ENCODE measurements at regions not wholly inside any gene's neighbourhood (a gene's known extent, or its start where the extent isn't known, plus 50 kb on each side); places are given as distances from the start of the nearest gene placed in this dataset.

DNA sequence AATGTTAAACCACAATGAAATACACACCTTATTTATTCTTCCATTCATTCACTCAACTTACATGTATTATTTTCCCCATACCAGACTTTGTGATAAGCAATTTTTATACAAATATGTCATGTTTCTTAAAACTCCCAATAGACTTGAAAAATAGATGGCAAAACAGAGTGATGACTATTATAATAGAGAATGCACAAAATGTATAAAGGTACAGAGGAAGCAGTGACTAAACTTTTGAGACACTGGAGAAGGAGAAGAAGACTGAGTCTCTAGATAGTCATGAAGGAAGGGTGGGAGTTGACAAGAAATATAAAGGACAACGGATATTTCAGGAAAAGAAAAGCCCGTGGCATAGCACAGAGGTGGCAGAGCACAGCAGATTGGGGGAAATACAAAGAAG is 198.1 kb upstream of the SLC39A10 start:
- no peak for TF ChIP-seq CTCF (IDR thresholded peaks at IDR 0.05; ENCODE audit: insufficient read depth, low read depth, low read length)
- no peak overlapping the region for H3K4me3 ChIP-seq (ENCODE audit: low read depth, low read length)
- DNase-seq (ENCODE audit: low read depth): no peak

GRCh38 chr2:195457873-195458272 is 199.2 kb upstream of the SLC39A10 start:
- H3K4me3 ChIP-seq (ENCODE audit: low read depth, low read length): no peak overlapping the region
- DNase-seq (ENCODE audit: low read depth): no peak
- no peak for TF ChIP-seq CTCF (IDR thresholded peaks at IDR 0.05; ENCODE audit: insufficient read depth, low read depth, low read length)

DNA sequence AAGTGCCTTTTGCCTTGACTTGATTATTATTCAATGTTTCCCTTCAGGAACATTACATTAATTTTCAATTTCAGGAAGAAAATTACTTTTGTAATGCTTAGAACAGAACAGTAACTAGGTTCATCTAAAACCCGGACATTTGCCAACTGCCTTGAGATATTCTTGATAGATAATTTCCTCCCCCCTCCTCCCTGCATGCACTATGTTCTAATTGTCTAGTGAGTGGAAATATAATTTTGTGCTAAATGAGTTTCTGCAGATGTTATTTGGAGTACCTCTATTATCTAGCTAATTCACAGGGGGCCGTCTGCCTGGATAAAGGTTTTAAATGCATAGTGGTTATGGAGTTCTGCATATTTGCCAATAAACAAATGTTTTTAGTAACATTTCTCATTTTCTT is 200.3 kb upstream of the SLC39A10 start:
- no peak overlapping the region for H3K4me3 ChIP-seq (ENCODE audit: low read depth, low read length)
- DNase-seq (ENCODE audit: low read depth): no peak
- TF ChIP-seq CTCF (IDR thresholded peaks at IDR 0.05; ENCODE audit: insufficient read depth, low read depth, low read length): no peak

- H3K4me3 ChIP-seq (ENCODE audit: low read depth, low read length): no peak overlapping the region
- no peak for TF ChIP-seq CTCF (IDR thresholded peaks at IDR 0.05; ENCODE audit: insufficient read depth, low read depth, low read length)
- DNase-seq (ENCODE audit: low read depth): no peak
These were observed 205.9 kb upstream of the SLC39A10 start for GRCh38 chr2:195451160-195451559.

DNA sequence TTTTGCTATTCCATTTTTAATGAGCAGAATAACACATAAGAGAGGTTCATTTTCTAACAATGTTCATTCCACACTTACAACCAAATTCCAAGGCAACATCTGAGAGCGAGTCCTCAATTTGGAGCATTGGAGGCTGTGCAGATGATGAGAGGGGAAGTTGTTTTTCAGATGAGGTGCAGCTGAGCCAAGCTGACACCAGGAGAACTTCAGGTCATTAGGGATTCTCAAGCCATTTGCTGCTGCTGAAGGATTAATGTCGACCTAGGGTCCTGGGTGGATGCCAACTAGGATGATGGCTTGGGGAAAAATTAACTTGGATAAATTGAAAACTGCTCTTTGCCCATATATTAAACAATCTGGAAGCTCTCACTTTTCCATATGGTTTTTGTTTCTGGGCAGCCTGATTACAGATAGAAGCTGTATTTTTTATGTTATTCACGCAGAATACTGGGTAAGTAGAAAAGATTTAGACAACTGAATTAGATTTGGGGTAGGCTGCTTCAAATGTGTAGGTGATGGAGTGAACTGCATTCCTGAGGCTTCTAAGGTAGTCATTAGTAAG is 206.4 kb upstream of the SLC39A10 start:
- no peak for TF ChIP-seq CTCF (IDR thresholded peaks at IDR 0.05; ENCODE audit: insufficient read depth, low read depth, low read length)
- DNase-seq (ENCODE audit: low read depth): no peak

GRCh38 chr2:195447323-195447975 is 209.6 kb upstream of the SLC39A10 start:
- TF ChIP-seq CTCF (IDR thresholded peaks at IDR 0.05; ENCODE audit: insufficient read depth, low read depth, low read length): no peak
- no peak for DNase-seq (ENCODE audit: low read depth)
- H3K4me3 ChIP-seq (ENCODE audit: low read depth, low read length): no peak overlapping the region

More for the DNA sequence above, 206.4 kb upstream of the SLC39A10 start:
- no peak overlapping the region for H3K4me3 ChIP-seq (ENCODE audit: low read depth, low read length)

DNA sequence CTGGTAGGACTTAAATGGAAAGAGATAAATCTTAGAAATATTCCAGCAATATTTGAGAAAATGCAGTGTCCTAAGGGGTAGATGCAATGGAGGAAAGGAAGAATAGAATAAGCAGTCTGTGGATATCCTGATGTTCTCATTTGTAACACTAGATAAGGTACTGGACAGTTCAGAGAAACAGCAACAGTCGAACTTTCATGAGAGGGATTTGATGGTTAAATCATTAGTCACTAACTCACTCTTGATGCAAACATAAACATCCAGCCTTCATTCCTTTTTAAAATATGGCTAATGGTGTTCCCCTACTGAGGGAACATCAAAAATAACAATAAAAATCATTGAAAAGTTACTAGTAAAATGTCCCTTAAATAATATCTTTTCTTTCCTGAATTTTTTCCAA is 211.4 kb upstream of the SLC39A10 start:
- TF ChIP-seq CTCF (IDR thresholded peaks at IDR 0.05; ENCODE audit: insufficient read depth, low read depth, low read length): no peak
- peak; percentile 48 for DNase-seq (ENCODE audit: low read depth)
- H3K4me3 ChIP-seq (ENCODE audit: low read depth, low read length): no peak overlapping the region

All from fibroblast of villous mesenchyme (primary cell).